PC-9 (cell line): ENCODE measurements at regions not wholly inside any gene's neighbourhood (a gene's known extent, or its start where the extent isn't known, plus 50 kb on each side); places are given as distances from the start of the nearest gene placed in this dataset.
"Not testable (repeated sequence)": the region's sequence is repeated elsewhere in the genome, so short reads cannot be mapped to it uniquely, and the experiment has no call there.

Source experiments
- BruUV-seq: library from RNA; stranded (reverse); fragments of 400-500 nt; replicated peaks from 2 replicates; lab custom pipeline; 2021; lab: Mats Ljungman, UMichigan
- CTCF ChIA-PET: fragments of 300-600 bp; sonication (Branson Sonifier 250); formaldehyde crosslinking; loops from one replicate; lab custom pipeline; 2022; ENCODE audit warnings: antibody characterized with exemption; lab: Charles Lee
- POLR2A ChIA-PET: fragments of 300-600 bp; sonication (Branson Sonifier 250); formaldehyde crosslinking; loops from one replicate; lab custom pipeline; 2022; ENCODE audit warnings: antibody characterized with exemption; ENCODE audit not compliant: unreplicated experiment; lab: Charles Lee
- DNase-seq, 2 experiments: peaks; one replicate each; pipeline versions ENCODE4 v3.0.0 to v3.0.0-alpha.2; 2015 to 2022; ENCODE audit warnings: mixed read lengths in 1 of 2
- H2AFZ ChIP-seq: fragments of 200-600 bp; sonication (generic); 2 replicates; pipeline ENCODE4 v1.8.1; 2017; ENCODE audit warnings: antibody characterized with exemption
- H3F3A ChIP-seq: fragments of 200-600 bp; sonication (generic); 2 replicates; pipeline ENCODE4 v1.8.1; 2017; ENCODE audit warnings: antibody characterized with exemption, mild to moderate bottlenecking, low read depth; ENCODE audit not compliant: insufficient read depth
- H3K27ac ChIP-seq: fragments of 200-600 bp; sonication (generic); 2 replicates; pipeline ENCODE4 v1.6.1; 2016; ENCODE audit warnings: mixed run types
- H3K27me3 ChIP-seq: fragments of 200-600 bp; sonication (generic); 2 replicates; pipeline ENCODE4 v1.6.1; 2016; ENCODE audit warnings: low read depth, mixed run types; ENCODE audit not compliant: insufficient read depth
- H3K36me3 ChIP-seq: fragments of 200-600 bp; sonication (generic); 2 replicates; pipeline ENCODE4 v1.6.1; 2016; ENCODE audit warnings: low read depth, mixed run types
- H3K4me1 ChIP-seq: fragments of 200-600 bp; sonication (generic); replicated peaks from 2 replicates; pipeline ENCODE4 v1.6.1; 2016; ENCODE audit warnings: mixed run types; ENCODE audit not compliant: insufficient read depth
- H3K4me2 ChIP-seq: fragments of 200-600 bp; sonication (generic); 2 replicates; pipeline ENCODE4 v1.6.1; 2017; ENCODE audit warnings: mixed run types
- H3K4me3 ChIP-seq: fragments of 200-600 bp; sonication (generic); 2 replicates; pipeline ENCODE4 v1.6.1; 2016; ENCODE audit warnings: mixed run types
- H3K79me2 ChIP-seq: fragments of 200-600 bp; sonication (generic); 2 replicates; pipeline ENCODE4 v1.6.1; 2017; ENCODE audit warnings: low read depth, mixed run types
- H3K9me2 ChIP-seq: fragments of 200-600 bp; sonication (generic); 2 replicates; pipeline ENCODE4 v1.8.1; 2017; ENCODE audit warnings: mild to moderate bottlenecking; ENCODE audit not compliant: insufficient read depth
- H3K9me3 ChIP-seq: fragments of 200-600 bp; sonication (generic); 2 replicates; pipeline ENCODE4 v1.8.1; 2016; ENCODE audit warnings: low read depth; ENCODE audit not compliant: insufficient read depth
- H4K20me1 ChIP-seq: fragments of 200-600 bp; sonication (generic); 2 replicates; pipeline ENCODE4 v1.8.1; 2017; ENCODE audit not compliant: insufficient read depth
- CTCF ChIP-seq: fragments of 200-600 bp; sonication (generic); conservative IDR thresholded peaks from 2 replicates; pipeline ENCODE4 v1.6.1; 2017; ENCODE audit warnings: mixed run types, antibody characterized with exemption, mild to moderate bottlenecking, moderate library complexity
- EZH2 ChIP-seq: fragments of 200-600 bp; sonication (generic); IDR thresholded peaks from 2 replicates; pipeline ENCODE4 v1.8.0; 2017; ENCODE audit warnings: antibody characterized with exemption, low read depth
- intact Hi-C: fragments of 100-400 bp; cut with micrococcal nuclease; formaldehyde crosslinking; loops from one replicate; pipeline ENCODE4 v1.10.0; 2022; ENCODE audit not compliant: unreplicated experiment

- Histone ChIP-seq H3K27ac (no peak overlapping the region), H3K4me2 (no peak overlapping the region), H3K4me1 (no peaks in the 10 kb centered on the region), H3K36me3 (no peaks in the 10 kb centered on the region), H3K27me3 (peaks cover 7% of the 10 kb centered on the region), H3F3A (no peaks in the 10 kb centered on the region), H3K9me3 (no peaks in the 10 kb centered on the region), H3K4me3 (no peak overlapping the region), H3K79me2 (no peaks in the 10 kb centered on the region), H2AFZ (no peak overlapping the region), H4K20me1 (no peaks in the 10 kb centered on the region), H3K9me2 (no peaks in the 10 kb centered on the region)
- CTCF ChIA-PET = no interaction called here
- no peak for DNase-seq
- TF ChIP-seq EZH2 = no peak
- no peak for TF ChIP-seq CTCF
- no TSS peak for BruUV-seq
- intact Hi-C loops = no loop called here
- POLR2A ChIA-PET = no interaction called here
These were observed 183.9 kb downstream of the LRRC70 start for GRCh38 chr5:62762503-62762902.

GRCh38 chr5:62757686-62758085 is 179.1 kb downstream of the LRRC70 start:
- H3K4me1 ChIP-seq, POLR2A ChIA-PET, H2AFZ ChIP-seq, H3K36me3 ChIP-seq, H3K27ac ChIP-seq, H3K9me3 ChIP-seq, H3K27me3 ChIP-seq, CTCF ChIA-PET, H3K4me2 ChIP-seq, H3K4me3 ChIP-seq, H4K20me1 ChIP-seq, DNase-seq, intact Hi-C loops, H3K9me2 ChIP-seq, H3K79me2 ChIP-seq, H3F3A ChIP-seq, BruUV-seq: not testable (repeated sequence)

GRCh38 chr5:62752998-62753367 is 174.4 kb downstream of the LRRC70 start:
- BruUV-seq, H4K20me1 ChIP-seq, intact Hi-C loops, H3K79me2 ChIP-seq, H3K9me3 ChIP-seq, H3K9me2 ChIP-seq, POLR2A ChIA-PET, H3K27me3 ChIP-seq, H3K27ac ChIP-seq, DNase-seq, H3K4me1 ChIP-seq, H2AFZ ChIP-seq, H3K36me3 ChIP-seq, H3F3A ChIP-seq: not testable (repeated sequence)
- H3K4me3 ChIP-seq = peak overlapping the region; percentile 77
- CTCF ChIA-PET = interaction anchor here (0.7 kb wide), 1 partner anchor 310 kb away, joined by 4 read pairs; no protein-coding TSS in a partner anchor
- peak overlapping the region; percentile 78 for H3K4me2 ChIP-seq

GRCh38 chr5:62752056-62752997 is 173.7 kb downstream of the LRRC70 start:
- intact Hi-C loops, H3F3A ChIP-seq, H3K79me2 ChIP-seq, POLR2A ChIA-PET, H3K36me3 ChIP-seq, H3K27me3 ChIP-seq, H3K9me3 ChIP-seq, H3K9me2 ChIP-seq, H4K20me1 ChIP-seq, H3K4me1 ChIP-seq, H3K27ac ChIP-seq, BruUV-seq: not testable (repeated sequence)
- DNase-seq = peak in 1 of 2 experiments; percentile 6
- peak overlapping the region; percentile 80 for H2AFZ ChIP-seq
- CTCF ChIA-PET = interaction anchor here (0.7 kb wide), 1 partner anchor 309 kb away, joined by 4 read pairs; no protein-coding TSS in a partner anchor
- H3K4me2 ChIP-seq = peak overlapping the region; percentile 78
- H3K4me3 ChIP-seq = peak overlapping the region; percentile 77
